Naive thymus-derived CD8-positive, alpha-beta T cell (primary cell): ENCODE measurements at regions not wholly inside any gene's neighbourhood (a gene's known extent, or its start where the extent isn't known, plus 50 kb on each side); places are given as distances from the start of the nearest gene placed in this dataset.
"Not testable (repeated sequence)": the region's sequence is repeated elsewhere in the genome, so short reads cannot be mapped to it uniquely, and the experiment has no call there.

Source experiments
- ATAC-seq, 2 donors: fragments of 150-1000 bp; cut with Tn5 transposase in 1 of 2; sonication (Bioruptor Pico), chemical (Tn5 transposase) in 1 of 2; 1 replicate in 1 of 2; 2 replicates in 1 of 2; pipeline ENCODE4 v1.10.0; 2021; ENCODE audit warnings: mild to moderate bottlenecking in 2 of 2, moderate library complexity in 2 of 2
- POLR2A ChIA-PET: fragments of 350-600 bp; sonication (Branson Sonifier 250); formaldehyde crosslinking; loops from one replicate; lab custom pipeline; 2021; ENCODE audit warnings: antibody characterized with exemption; lab: Charles Lee
- DNase-seq, 10 donors: peaks; one replicate each; pipeline versions ENCODE4 v3.0.0 to v3.0.0-alpha.2; 2020 to 2022
- H3K27ac Mint-ChIP-seq, 10 donors: one replicate each; pipeline ENCODE4 v1.8.0; 2020 to 2022; ENCODE audit warnings: mild to moderate bottlenecking in 10 of 10, mixed read lengths in 10 of 10, moderate library complexity in 4 of 10, inconsistent platforms in 1 of 10
- H3K27me3 Mint-ChIP-seq, 5 donors: one replicate each; pipeline ENCODE4 v1.8.0; 2021 to 2022; ENCODE audit warnings: mixed read lengths in 5 of 5
- H3K36me3 Mint-ChIP-seq, 3 donors: one replicate each; pipeline ENCODE4 v1.8.0; 2020 to 2022; ENCODE audit warnings: mixed read lengths in 3 of 3, mild to moderate bottlenecking in 2 of 3, inconsistent platforms in 1 of 3
- H3K4me1 Mint-ChIP-seq, 4 donors: one replicate each; pipeline ENCODE4 v1.8.0; 2021 to 2022; ENCODE audit warnings: mixed read lengths in 4 of 4
- H3K4me3 Mint-ChIP-seq, 10 donors: one replicate each; pipeline ENCODE4 v1.8.0; 2020 to 2022; ENCODE audit warnings: mild to moderate bottlenecking in 10 of 10, mixed read lengths in 10 of 10, moderate library complexity in 6 of 10, inconsistent platforms in 1 of 10
- H3K9me3 Mint-ChIP-seq, 9 donors: one replicate each; pipeline ENCODE4 v1.8.0; 2020 to 2022; ENCODE audit warnings: mixed read lengths in 9 of 9, mild to moderate bottlenecking in 3 of 9, inconsistent platforms in 1 of 9, moderate library complexity in 1 of 9

DNA sequence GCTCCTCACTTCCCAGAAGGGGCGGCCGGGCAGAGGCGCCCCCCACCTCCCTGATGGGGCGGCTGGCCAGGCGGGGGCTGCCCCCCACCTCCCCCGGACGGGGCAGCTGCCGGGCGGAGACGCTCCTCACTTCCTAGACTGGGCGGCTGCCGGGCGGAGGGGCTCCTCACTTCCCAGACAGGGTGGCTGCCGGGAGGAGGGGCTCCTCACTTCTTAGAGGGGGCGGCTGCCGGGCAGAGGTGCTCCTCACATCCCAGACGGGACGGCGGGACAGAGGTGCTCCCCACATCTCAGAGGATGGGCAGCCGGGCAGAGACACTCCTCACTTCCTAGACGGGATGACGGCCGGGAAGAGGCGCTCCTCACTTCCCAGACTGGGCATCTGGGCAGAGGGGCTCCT, 534.0 kb upstream of the FAM98A start:
- peaks cover 0 to 26% (median 6%) of the 10 kb centered on the region in 9 donors for H3K9me3 Mint-ChIP-seq
- H3K36me3 Mint-ChIP-seq, DNase-seq, H3K27ac Mint-ChIP-seq, H3K4me3 Mint-ChIP-seq, H3K27me3 Mint-ChIP-seq, H3K4me1 Mint-ChIP-seq, POLR2A ChIA-PET, ATAC-seq: not testable (repeated sequence)

- no peak for ATAC-seq
- DNase-seq, result no peak
- H3K4me3 Mint-ChIP-seq, result no peak overlapping the region
- H3K36me3 Mint-ChIP-seq, result peaks cover 0 to 6% (median 0%) of the 10 kb centered on the region in 3 donors
- H3K4me1 Mint-ChIP-seq, result no peaks in the 10 kb centered on the region
- peaks cover 0 to 32% (median 3%) of the 10 kb centered on the region in 9 donors for H3K9me3 Mint-ChIP-seq
- H3K27ac Mint-ChIP-seq, result no peak overlapping the region
- peaks cover 0 to 2% (median 0%) of the 10 kb centered on the region in 5 donors for H3K27me3 Mint-ChIP-seq
- POLR2A ChIA-PET, result no interaction called here
Observed at GRCh38 chr2:34126279-34126678, 527.2 kb upstream of the FAM98A start.

DNA sequence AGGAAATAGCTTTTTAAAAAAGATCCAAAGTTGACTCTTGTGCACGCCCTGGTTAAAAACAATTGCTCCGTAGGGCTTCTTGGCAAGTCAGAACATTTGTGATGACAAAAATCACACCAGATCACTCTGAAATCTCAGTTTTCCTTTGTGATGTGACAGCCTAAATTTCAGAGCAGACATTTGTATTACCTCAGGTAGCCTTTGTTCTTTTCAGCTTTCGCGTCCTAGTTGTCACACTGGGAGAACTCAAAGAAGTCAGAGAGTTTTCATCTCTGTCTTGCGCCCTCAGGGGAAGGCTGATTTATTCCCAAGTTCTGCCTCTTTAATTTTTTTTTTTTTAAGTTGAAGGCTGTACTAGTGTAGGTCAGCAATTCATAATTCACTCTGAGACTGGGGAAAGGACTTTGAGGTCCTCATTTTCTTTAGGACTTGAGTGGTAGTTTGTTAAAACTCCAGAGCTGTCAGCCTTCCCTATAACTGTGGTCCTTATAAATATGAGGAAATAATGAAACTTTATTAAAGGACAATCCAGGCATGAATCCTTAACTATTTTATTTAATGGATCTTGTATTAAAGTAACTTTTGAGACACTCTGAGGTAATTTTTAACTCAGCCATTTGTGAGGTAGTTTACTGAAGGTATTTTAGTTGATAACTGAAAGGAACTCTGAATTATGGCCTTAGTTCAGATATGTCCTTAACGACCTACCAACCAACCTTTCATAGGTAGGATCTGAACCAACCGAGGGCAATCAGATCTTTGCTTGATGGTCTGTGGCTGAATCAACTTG, 525.1 kb upstream of the FAM98A start:
- Mint-ChIP-seq H3K9me3 (peaks cover 0 to 21% (median 2%) of the 10 kb centered on the region in 9 donors), H3K36me3 (no peaks in the 10 kb centered on the region), H3K4me3 (no peak overlapping the region), H3K4me1 (no peaks in the 10 kb centered on the region), H3K27me3 (peaks cover 0 to 5% (median 2%) of the 10 kb centered on the region in 5 donors), H3K27ac (no peak overlapping the region)
- POLR2A ChIA-PET, result no interaction called here
- ATAC-seq, result no peak
- DNase-seq, result no peak

GRCh38 chr2:34121076-34121475, 522.0 kb upstream of the FAM98A start:
- Mint-ChIP-seq H3K27me3 (peaks cover 0 to 10% (median 2%) of the 10 kb centered on the region in 5 donors), H3K9me3 (peaks cover 0 to 10% (median 0%) of the 10 kb centered on the region in 9 donors), H3K36me3 (no peaks in the 10 kb centered on the region), H3K4me3 (no peak overlapping the region), H3K27ac (no peak overlapping the region), H3K4me1 (no peaks in the 10 kb centered on the region)
- ATAC-seq (no peak), DNase-seq (no peak)
- POLR2A ChIA-PET, result no interaction called here

GRCh38 chr2:34115076-34115475, 516.0 kb upstream of the FAM98A start:
- Mint-ChIP-seq H3K36me3 (no peaks in the 10 kb centered on the region), H3K9me3 (peaks cover 0 to 2% (median 0%) of the 10 kb centered on the region in 9 donors), H3K4me3 (no peak overlapping the region), H3K27me3 (peaks cover 0 to 10% (median 0%) of the 10 kb centered on the region in 5 donors), H3K27ac (no peak overlapping the region), H3K4me1 (no peaks in the 10 kb centered on the region)
- no peak for DNase-seq
- ATAC-seq, result no peak
- POLR2A ChIA-PET, result no interaction called here

- Mint-ChIP-seq H3K36me3 (no peaks in the 10 kb centered on the region), H3K4me1 (no peaks in the 10 kb centered on the region), H3K27ac (no peak overlapping the region), H3K9me3 (no peaks in the 10 kb centered on the region), H3K27me3 (peaks cover 0 to 3% (median 0%) of the 10 kb centered on the region in 5 donors), H3K4me3 (no peak overlapping the region)
- no peak for DNase-seq
- POLR2A ChIA-PET, result no interaction called here
- no peak for ATAC-seq
Observed at GRCh38 chr2:34112161-34112560, 513.1 kb upstream of the FAM98A start.

- H3K27ac Mint-ChIP-seq, result no peak overlapping the region
- no peak overlapping the region for H3K4me3 Mint-ChIP-seq
Observed at GRCh38 chr2:34110392-34110791, 511.3 kb upstream of the FAM98A start.

DNA sequence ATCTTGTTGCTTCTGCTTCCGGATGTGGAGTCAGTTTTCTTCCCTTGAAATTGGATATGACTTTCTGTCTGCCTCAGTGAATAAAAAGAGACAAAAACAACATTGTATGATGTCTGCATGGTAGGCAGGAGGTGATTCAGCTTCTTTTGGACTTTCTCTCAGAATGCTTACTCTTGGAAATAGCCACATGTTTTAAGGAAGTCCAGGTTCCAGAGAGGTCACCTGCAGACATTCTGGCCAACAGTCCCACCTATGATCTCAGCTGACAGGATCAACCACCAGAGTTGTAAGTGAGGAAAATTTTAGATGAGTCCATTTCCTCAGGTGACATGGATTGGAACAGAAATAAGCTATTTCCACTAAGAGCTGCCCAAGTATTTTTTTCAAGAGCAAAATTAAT, 508.7 kb upstream of the FAM98A start:
- POLR2A ChIA-PET, result no interaction called here
- Mint-ChIP-seq H3K9me3 (no peaks in the 10 kb centered on the region), H3K36me3 (no peaks in the 10 kb centered on the region), H3K27me3 (peaks cover 0 to 6% (median 0%) of the 10 kb centered on the region in 5 donors), H3K4me1 (no peaks in the 10 kb centered on the region), H3K27ac (no peak overlapping the region), H3K4me3 (no peak overlapping the region)
- no peak for ATAC-seq
- DNase-seq, result no peak

More at GRCh38 chr2:34110392-34110791, 511.3 kb upstream of the FAM98A start:
- H3K9me3 Mint-ChIP-seq, result no peaks in the 10 kb centered on the region
- ATAC-seq (no peak), DNase-seq (no peak)
- POLR2A ChIA-PET, result no interaction called here
- peaks cover 0 to 4% (median 0%) of the 10 kb centered on the region in 5 donors for H3K27me3 Mint-ChIP-seq
- H3K4me1 Mint-ChIP-seq, result no peaks in the 10 kb centered on the region
- no peaks in the 10 kb centered on the region for H3K36me3 Mint-ChIP-seq

- no peak for ATAC-seq
- Mint-ChIP-seq H3K9me3 (no peaks in the 10 kb centered on the region), H3K27me3 (peaks cover 0 to 6% (median 0%) of the 10 kb centered on the region in 5 donors), H3K4me3 (no peak overlapping the region), H3K36me3 (no peaks in the 10 kb centered on the region), H3K4me1 (no peaks in the 10 kb centered on the region), H3K27ac (no peak overlapping the region)
- POLR2A ChIA-PET, result no interaction called here
- DNase-seq, result no peak
Observed at GRCh38 chr2:34105006-34105767, 506.1 kb upstream of the FAM98A start.

GRCh38 chr2:34104601-34105000, 505.5 kb upstream of the FAM98A start:
- Mint-ChIP-seq H3K27ac (no peak overlapping the region), H3K9me3 (no peaks in the 10 kb centered on the region), H3K4me1 (no peaks in the 10 kb centered on the region), H3K4me3 (no peak overlapping the region), H3K36me3 (no peaks in the 10 kb centered on the region), H3K27me3 (peaks cover 0 to 6% (median 0%) of the 10 kb centered on the region in 5 donors)
- DNase-seq (no peak), ATAC-seq (no peak)
- POLR2A ChIA-PET, result no interaction called here

- no peak overlapping the region for H3K27ac Mint-ChIP-seq
- DNase-seq, result no peak
- no peak for ATAC-seq
- H3K27me3 Mint-ChIP-seq, result peaks cover 0 to 5% (median 3%) of the 10 kb centered on the region in 5 donors
- no peaks in the 10 kb centered on the region for H3K9me3 Mint-ChIP-seq
- H3K4me1 Mint-ChIP-seq, result no peaks in the 10 kb centered on the region
- H3K36me3 Mint-ChIP-seq, result no peaks in the 10 kb centered on the region
- POLR2A ChIA-PET, result no interaction called here
- H3K4me3 Mint-ChIP-seq, result no peak overlapping the region
Observed at GRCh38 chr2:34103437-34103836, 504.3 kb upstream of the FAM98A start.

DNA sequence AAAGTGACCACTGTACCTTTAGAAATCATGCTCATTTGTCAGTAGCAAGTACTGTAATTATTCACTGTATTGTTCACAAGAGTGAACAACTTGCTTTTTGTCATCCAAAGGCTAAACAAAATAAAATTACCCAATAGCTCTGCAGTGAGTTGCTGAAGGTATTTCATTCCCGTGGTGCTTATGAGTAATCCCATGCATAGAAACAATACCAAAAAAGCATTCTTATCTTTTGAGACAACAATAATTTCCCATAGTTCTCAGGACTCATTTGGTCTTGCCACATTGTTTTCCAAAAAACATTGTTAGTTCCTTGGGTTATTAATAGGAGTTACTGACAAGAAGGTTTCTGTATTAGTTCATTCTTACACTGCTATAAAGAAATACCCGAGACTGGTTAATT, 503.2 kb upstream of the FAM98A start:
- Mint-ChIP-seq H3K4me1 (no peaks in the 10 kb centered on the region), H3K27me3 (peaks cover 0 to 12% (median 3%) of the 10 kb centered on the region in 5 donors), H3K4me3 (no peak overlapping the region), H3K9me3 (no peaks in the 10 kb centered on the region), H3K27ac (no peak overlapping the region), H3K36me3 (no peaks in the 10 kb centered on the region)
- ATAC-seq, result no peak
- DNase-seq, result no peak
- POLR2A ChIA-PET, result no interaction called here

GRCh38 chr2:34099377-34099776, 500.3 kb upstream of the FAM98A start:
- no peaks in the 10 kb centered on the region for H3K36me3 Mint-ChIP-seq
- no peaks in the 10 kb centered on the region for H3K9me3 Mint-ChIP-seq
- H3K27me3 Mint-ChIP-seq, result peaks cover 0 to 12% (median 2%) of the 10 kb centered on the region in 5 donors
- DNase-seq (no peak), ATAC-seq (no peak)
- POLR2A ChIA-PET, result no interaction called here
- no peak overlapping the region for H3K27ac Mint-ChIP-seq
- H3K4me1 Mint-ChIP-seq, result no peaks in the 10 kb centered on the region
- H3K4me3 Mint-ChIP-seq, result no peak overlapping the region
